ENCODE measurements at regions not wholly inside any gene's neighbourhood (a gene's known extent, or its start where the extent isn't known, plus 50 kb on each side); places are given as distances from the start of the nearest gene placed in this dataset.

DNA sequence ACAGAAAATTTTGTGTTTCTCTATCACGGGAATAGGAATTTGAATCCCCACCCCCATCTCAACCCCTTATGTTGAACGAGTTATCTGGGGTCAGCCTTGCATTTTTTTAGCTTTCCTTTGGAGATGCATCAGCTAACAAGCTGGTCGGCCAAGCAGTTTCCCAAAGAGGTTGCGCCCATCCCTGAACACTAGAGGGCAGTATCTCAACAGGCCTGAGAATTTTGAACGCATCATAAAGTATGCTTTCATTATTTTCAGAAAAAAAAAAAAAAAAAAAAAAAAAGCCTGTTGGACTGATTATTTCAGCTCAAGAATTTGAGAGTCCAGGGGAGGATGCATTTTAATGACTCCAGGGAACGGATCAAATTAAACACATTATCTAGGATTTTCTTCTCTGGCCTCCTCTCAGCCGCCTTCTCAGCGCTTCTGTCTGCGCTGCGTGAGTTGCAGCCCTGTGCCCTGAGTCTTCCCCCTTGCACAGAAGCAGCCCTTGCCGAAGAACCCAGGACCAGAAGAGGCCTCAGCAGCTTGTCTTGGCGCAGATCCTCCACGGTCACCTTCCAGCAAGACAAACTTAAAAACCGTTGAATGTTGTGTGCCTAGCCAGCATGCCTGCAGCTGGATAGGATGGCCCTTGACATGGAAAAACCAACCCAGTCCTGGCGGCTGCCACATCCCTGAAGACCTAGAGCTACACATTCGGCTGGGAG, 76.6 kb upstream of the GZMB start:
- TF ChIP-seq, protein P1, sequence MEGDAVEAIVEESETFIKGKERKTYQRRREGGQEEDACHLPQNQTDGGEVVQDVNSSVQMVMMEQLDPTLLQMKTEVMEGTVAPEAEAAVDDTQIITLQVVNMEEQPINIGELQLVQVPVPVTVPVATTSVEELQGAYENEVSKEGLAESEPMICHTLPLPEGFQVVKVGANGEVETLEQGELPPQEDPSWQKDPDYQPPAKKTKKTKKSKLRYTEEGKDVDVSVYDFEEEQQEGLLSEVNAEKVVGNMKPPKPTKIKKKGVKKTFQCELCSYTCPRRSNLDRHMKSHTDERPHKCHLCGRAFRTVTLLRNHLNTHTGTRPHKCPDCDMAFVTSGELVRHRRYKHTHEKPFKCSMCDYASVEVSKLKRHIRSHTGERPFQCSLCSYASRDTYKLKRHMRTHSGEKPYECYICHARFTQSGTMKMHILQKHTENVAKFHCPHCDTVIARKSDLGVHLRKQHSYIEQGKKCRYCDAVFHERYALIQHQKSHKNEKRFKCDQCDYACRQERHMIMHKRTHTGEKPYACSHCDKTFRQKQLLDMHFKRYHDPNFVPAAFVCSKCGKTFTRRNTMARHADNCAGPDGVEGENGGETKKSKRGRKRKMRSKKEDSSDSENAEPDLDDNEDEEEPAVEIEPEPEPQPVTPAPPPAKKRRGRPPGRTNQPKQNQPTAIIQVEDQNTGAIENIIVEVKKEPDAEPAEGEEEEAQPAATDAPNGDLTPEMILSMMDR (IDR thresholded peaks at IDR 0.05): peak; percentile 90
- Mint-ChIP-seq H3K27me3 (ENCODE audit: insufficient read depth) (peaks cover 3% of the 10 kb centered on the region), H3K36me3 (ENCODE audit: low read depth) (no peaks in the 10 kb centered on the region), H3K9me3 (no peaks in the 10 kb centered on the region), H3K4me1 (ENCODE audit: low read depth) (no peaks in the 10 kb centered on the region), H3K4me3 (no peak overlapping the region), H3K27ac (no peak overlapping the region)
- peak; percentile 57 for DNase-seq

DNA sequence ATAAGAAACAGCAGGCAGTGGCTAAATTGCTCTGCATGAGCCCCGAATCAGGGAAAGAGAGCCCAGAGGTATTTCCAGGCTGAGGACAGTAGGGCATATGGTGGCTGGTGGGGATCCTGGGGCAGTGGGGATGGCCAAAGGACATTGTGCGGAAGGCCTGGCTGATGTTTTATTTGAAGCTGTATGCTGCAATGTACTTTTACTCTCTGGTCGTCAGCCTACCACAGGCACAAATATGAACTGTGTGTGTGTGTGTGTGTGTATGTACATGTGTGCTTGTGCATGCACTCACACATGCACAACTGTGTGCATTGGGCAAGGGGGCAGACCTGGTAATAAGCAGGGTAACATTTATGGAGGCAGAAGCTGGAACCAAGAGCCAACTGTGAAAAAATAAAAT, 74.7 kb upstream of the GZMB start:
- no peaks in the 10 kb centered on the region for H3K36me3 Mint-ChIP-seq (ENCODE audit: low read depth)
- TF ChIP-seq, protein P1 (IDR thresholded peaks at IDR 0.05): no peak
- no peak overlapping the region for H3K27ac Mint-ChIP-seq
- DNase-seq: no peak
- no peak overlapping the region for H3K4me3 Mint-ChIP-seq
- peaks cover 3% of the 10 kb centered on the region for H3K27me3 Mint-ChIP-seq (ENCODE audit: insufficient read depth)
- H3K4me1 Mint-ChIP-seq (ENCODE audit: low read depth): no peaks in the 10 kb centered on the region
- no peaks in the 10 kb centered on the region for H3K9me3 Mint-ChIP-seq

DNA sequence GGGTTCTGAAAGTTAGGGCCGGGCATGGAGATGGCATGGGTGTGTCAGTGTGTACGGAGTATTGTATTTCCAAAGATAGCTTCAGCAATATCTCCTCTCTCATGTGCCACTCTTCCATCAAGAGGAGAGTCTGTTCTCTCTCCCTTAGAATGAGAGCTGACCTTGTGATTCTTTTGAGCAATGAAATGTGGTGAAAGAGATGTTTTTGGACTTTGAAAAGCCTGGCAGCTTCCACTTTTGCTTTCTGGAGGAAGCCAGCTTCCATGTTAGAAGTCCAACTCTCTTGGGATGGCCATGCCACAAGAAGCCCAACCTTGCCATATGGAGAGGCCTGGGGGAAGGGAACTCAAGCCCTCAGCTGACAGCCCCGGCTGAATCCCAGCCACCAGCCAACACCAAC, 72.4 kb upstream of the GZMB start:
- Mint-ChIP-seq H3K27me3 (ENCODE audit: insufficient read depth) (0 out of 2 replicates have a peak, but pooled peaks cover 2% of the 10 kb centered on the region), H3K4me3 (no peak overlapping the region), H3K27ac (no peak overlapping the region), H3K9me3 (no peaks in the 10 kb centered on the region), H3K36me3 (ENCODE audit: low read depth) (no peaks in the 10 kb centered on the region), H3K4me1 (ENCODE audit: low read depth) (no peaks in the 10 kb centered on the region)
- no peak for DNase-seq
- TF ChIP-seq, protein P1 (IDR thresholded peaks at IDR 0.05): no peak

DNA sequence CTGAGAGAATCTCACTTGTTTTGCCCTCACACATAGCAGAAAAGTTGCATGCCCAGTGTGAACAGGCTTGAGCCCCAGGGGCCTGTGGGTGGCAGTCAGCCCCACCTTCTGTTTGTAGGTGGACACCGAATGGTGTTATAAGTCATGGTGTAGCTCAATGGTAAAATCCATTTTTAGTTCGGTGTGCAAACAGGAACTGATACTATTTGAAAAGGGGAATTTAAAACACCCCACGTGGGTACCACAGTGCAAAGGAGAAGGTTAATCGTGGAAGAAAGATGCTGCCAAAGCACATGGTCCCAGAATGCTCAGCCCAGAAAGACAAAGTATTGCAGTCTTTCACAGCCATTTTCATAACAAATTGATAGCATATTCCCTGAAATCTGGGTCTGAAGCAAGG, 71.8 kb upstream of the GZMB start:
- H3K4me3 Mint-ChIP-seq: no peak overlapping the region

DNA sequence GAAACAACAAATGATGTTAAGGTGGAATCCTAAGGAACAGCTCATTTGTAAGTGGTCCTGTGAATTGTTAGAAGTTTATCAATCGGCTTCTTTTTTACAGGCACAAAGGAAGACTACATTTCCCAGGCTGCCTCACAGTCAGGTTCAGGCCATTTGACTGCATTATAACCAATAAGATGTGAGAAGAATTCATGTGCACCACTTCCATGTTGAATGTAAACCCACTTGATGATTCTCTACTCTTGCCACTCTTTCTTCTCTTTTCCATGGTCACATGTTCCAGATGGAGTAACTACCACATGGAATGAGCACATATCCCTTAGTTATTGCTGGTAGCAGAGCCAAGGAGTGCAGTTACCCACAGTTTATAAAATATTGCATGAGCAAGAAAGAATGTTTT, 67.1 kb upstream of the GZMB start:
- H3K27me3 Mint-ChIP-seq (ENCODE audit: insufficient read depth): no peaks in the 10 kb centered on the region
- H3K27ac Mint-ChIP-seq: no peak overlapping the region
- H3K9me3 Mint-ChIP-seq: no peaks in the 10 kb centered on the region
- TF ChIP-seq, protein P1 (IDR thresholded peaks at IDR 0.05): no peak
- H3K4me1 Mint-ChIP-seq (ENCODE audit: low read depth): no peaks in the 10 kb centered on the region
- H3K4me3 Mint-ChIP-seq: no peak overlapping the region
- DNase-seq: no peak
- no peaks in the 10 kb centered on the region for H3K36me3 Mint-ChIP-seq (ENCODE audit: low read depth)

More for the DNA sequence above, 71.8 kb upstream of the GZMB start:
- no peak overlapping the region for H3K27ac Mint-ChIP-seq
- H3K36me3 Mint-ChIP-seq (ENCODE audit: low read depth): no peaks in the 10 kb centered on the region
- TF ChIP-seq, protein P1 (IDR thresholded peaks at IDR 0.05): no peak
- 0 out of 2 replicates have a peak, but pooled peaks cover 2% of the 10 kb centered on the region for H3K27me3 Mint-ChIP-seq (ENCODE audit: insufficient read depth)
- no peaks in the 10 kb centered on the region for H3K4me1 Mint-ChIP-seq (ENCODE audit: low read depth)
- DNase-seq: no peak
- H3K9me3 Mint-ChIP-seq: no peaks in the 10 kb centered on the region
